GM21576 (cell line): ENCODE measurements at regions not wholly inside any gene's neighbourhood (a gene's known extent, or its start where the extent isn't known, plus 50 kb on each side); places are given as distances from the start of the nearest gene placed in this dataset.

Source experiments
- ATAC-seq: cut with Tn5 transposase; IDR thresholded peaks from one replicate; pipeline ENCODE4 v1.9.1; 2021; ENCODE audit warnings: mild to moderate bottlenecking, moderate library complexity; ENCODE audit not compliant: unreplicated experiment

DNA sequence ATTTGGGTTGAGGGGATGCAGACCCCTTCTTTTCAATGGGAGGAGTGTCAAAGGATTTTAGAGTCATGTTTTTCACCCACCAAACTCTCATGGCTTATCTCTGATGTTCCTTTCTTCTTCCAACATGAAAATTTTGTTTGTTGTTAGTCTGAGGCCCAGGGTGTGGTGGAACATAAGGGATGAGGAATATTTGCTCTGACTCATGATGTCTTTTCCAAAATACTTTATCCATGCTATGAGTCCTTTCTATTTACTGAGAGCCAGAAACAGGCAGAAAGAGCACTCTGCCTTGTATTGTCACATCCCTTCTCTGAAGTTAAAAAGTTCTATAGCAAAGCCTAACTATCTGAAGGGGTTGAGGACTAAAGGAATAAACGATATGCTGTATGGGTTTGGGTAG is 61.6 kb upstream of the GYPA start:
- no peak for ATAC-seq

DNA sequence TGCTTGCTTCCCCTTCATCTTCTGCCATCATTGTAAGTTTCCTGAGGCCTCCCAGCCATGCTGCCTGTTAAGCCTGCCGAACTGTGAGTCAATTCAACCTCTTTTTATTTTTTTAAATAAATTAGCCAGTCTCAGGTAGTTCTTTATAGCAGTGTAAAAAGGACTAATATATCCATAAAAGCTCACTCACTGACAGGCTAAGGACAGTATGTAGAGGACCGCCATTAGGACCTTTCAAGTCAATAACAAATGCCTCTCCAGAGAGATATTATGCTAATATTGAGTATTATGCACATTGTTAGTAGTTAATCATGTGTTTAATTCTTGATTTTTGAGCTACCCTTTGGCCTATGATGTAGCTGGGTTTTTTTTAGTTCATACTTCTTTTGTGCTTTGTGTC is 62.6 kb upstream of the GYPA start:
- no peak for ATAC-seq

DNA sequence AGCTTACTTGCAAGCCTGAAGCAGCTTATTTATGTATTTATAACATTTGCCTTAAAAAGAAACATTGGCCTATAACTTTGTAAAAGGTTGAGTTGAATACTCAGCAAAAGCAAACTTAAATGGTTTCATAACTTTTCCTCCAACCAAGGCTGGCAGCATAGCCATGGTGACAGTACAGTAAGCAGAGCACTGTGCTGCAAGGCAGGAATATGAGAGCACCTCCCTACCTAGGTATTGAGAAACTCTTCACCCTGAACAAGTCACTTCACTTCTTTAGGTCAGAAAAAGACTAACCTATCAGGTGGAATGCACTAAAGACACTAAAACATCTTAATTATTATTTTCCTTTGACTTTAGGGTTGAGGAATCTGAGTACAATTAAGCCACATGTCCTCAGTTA is 63.9 kb upstream of the GYPA start:
- no peak for ATAC-seq

DNA sequence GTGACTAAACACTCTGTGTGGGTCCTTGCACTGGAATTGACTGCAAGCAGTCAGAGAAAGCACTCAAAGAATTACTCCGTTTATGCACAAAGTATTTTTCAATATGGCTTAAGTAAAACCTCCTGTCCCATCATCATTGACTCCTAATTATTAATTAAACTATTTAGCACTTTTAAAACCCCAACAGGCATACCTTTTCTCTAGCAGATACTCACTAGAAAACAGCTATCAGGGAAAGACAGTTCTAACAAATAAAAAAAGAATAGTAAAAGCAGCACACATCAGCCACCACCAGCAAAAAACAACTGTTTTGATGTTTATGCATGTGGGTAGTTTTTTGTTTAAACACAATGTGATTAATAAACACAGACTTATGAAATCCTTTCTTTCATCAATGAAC is 66.2 kb upstream of the GYPA start:
- ATAC-seq: no peak

DNA sequence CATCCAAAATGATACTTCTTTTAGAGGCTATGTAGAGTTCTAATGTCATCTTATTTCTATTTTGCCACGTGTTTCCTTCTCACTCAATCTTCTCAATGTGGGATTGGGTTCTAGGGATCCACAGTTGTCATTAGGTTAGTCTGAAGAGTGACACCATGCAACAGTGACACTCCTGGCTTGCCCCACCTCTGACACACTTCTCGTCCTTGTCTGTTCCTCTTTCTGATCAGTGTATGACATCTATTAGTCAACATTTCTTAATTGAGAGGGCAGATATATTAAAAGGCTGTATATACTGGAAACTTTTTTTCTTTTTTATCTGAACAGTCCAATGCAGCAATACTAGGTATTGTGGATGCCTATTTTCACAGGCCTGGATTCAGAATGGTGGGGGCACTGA is 67.6 kb upstream of the GYPA start:
- ATAC-seq: no peak

DNA sequence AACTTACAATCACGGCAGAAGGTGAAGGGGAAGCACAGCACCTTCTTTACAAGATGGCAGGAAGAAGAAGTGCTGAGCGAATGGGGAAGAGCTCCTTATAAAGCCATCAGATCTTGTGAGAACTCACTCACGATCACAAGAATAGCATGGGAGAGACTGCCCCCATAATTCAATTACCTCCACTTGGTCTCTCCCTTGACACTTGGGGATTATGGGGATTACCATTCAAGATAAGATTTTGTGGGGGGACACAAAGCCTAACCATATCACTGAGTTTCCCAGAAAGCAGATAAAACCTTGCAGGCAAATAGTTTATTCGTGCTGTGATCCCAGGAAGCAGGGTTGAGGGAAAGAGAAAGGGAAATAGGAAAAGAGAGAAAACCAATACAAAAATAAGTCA is 69.0 kb upstream of the GYPA start:
- no peak for ATAC-seq

DNA sequence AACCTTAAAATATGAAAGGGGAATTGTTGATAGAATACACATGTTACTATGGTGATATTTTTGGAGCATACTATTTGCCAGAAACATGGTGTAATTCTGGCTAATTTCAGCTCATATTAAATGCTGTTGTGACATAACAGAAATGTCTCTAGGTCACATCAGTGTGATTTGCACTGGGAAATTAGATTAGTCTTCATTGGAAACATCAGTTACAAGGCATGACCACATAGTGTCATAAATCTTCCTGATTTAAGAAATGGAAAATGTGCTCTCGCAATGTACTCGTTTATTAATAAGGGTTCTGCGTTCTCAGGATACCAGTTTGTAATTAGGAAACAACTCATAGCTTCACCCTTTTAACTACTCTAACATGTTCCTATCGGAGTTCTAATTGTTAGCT is 72.9 kb upstream of the GYPA start:
- ATAC-seq: no peak

DNA sequence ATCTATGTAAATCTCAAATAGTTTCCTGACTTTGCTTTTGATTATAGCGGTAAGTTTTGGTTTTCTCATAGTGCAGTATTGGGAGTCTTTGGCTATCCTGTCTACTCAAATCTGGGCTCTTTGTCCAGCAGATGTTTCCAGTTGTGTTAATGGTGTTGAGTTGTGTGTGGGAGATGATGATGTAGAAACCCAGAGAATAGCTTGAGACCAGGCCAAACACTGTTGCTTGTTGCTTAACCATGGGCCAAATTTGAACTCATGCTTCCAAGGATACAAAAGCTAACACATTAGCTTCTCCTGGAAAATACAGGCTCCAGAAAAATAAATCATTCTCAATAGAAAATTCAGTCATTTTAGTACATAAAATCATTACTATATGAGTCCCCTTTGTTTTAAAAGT is 82.6 kb upstream of the GYPA start:
- ATAC-seq: no peak

DNA sequence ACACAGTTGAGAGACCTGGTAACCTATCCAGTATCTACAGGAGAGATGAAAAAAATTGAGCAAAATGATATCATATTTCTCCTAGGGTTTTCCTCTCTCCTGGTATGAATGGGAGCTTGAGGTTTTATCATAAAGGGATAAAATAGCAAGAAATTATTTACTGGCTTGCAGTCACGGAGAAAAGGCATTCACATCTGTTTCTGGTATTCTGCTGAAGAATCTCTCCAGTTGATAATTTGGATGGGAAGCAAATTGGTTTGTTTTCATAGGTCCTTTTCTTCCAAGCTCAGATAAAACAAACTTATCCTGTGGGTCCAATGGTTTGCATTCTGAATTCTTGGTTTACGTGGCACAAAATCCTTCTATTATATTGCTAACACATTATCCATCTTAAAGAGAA is 83.1 kb upstream of the GYPA start:
- ATAC-seq: no peak

DNA sequence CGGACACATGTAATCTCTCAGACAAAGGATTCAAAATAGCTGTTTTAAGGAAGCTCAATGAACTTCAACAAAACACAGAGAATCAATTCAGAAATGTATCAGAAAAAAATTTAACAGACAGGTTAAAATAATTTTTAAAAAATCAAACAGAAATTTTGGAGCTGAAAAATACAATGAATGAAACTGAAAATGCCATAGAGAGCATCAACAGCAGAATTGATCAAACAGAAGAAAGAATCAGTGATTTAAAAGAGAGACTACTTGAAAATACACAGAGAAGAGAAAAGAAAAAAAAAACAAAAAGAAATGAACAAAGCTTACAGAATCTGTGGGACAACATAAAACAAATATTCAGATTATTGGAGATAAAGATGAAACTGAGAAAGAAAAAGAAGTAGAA is 118.8 kb upstream of the GYPA start:
- ATAC-seq: no peak

DNA sequence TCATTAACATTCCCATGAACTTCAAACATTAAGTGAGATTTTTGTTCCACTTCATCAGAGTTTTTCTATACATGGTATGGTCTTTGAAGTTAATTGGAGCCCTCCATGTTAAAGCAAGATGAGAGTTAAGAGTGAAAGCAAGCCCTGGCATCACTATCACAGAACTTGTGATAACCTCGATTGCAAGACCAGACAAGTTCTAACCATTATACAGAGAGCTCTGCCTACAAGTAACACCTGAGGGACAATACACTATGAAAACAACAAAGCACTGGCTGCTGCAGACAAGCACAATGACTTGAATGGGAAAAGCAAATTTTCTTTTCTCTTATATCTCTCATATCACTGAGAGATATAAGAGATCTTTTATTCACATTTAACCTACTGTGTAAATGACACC is 126.6 kb upstream of the GYPA start:
- no peak for ATAC-seq

DNA sequence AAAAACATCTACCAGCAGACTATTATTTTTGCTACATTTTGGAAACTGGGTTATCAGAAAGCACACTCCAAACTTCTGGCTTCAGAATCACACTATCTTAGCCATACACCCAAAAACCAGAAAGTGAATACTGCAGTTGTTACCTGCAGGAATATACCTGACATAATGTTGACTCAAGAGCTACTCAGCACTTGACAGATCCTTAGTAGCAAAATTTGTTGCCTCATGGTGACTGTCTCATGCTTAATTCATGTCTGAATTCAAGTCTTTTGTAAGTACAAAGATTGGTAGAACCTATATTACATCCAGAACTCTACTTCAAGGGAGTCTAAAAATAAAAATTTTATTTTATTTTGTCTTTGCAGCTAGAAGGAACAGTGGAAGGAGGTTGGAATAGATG is 140.2 kb upstream of the GYPA start:
- ATAC-seq: no peak

DNA sequence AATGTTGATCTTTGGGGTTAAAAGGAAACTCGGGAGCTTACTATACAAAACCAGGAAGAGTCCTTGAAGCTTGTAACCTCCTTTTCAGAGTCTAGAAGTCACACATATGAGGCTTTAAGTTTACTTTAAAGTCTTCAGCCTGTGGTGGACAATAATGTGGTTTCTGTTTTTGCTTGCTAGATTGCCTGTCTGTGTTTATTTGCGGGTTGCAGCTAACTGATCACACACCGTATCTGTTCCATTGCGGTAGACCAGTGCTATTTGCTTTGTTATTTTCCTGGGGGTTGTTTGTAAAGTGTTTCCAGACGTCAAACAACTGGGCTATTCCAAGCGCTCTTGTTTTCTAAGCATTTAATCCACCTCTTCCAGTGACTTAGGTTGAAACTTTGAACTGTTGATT is 143.0 kb upstream of the GYPA start:
- no peak for ATAC-seq

DNA sequence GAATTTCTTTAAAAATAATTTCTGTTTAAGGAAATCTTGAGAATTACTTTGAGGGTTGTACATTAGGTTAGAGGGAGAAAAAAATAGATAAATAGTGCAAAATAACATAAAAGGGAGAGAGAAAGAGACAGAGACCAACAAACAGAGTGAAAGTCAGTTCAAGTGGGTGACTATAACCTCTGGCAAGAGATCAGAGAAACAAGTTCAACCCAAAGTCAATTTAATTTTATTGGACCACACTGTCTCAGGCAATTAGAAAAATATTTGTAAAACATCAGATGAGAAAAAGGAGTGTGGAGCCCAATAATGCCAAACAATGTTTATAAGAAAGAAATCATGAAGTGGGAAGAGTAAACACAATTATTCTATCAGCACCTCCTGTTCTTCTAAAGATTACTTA is 143.5 kb upstream of the GYPA start:
- ATAC-seq: no peak

DNA sequence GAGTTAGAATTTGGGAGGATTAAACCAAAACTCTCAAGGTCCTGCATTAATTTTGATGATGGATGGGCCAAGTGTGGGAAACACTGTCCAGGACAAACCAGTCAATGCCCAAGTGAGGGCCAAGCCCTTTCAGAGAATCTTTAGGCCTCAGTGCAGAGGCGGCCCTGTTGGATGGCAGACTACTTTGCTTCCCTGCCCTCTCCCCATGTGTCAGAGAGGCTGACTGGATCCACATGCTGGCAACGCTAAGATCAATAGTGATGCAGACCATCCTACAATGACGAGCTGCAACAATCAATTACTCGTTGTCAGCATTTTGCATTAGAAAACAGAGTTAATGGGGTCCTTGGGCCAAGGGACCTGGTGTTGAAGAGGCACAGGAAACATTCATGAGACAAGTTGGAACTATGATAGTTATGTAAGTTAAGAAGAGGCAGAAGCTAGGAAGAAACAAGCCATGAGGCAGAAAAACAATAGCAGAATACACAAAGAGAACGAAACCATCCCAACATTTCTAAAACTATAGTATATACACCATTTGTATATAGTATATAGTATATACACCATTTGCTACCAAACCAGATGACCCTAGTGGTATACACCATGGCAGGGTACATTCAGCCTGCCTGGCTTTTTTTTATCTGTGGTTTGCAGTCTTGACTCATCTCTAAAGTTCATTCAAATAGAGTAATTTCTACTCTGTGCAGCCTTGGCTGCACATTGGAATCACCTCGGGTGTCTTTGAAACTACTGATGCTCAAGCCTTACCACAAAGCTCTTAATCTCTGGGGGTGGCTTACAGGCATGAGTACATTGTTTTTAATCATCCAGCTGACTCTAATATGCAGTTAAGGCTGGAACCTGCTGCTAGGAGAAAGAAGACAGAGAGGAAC is 147.7 kb upstream of the GYPA start:
- peak; percentile 84 for ATAC-seq

DNA sequence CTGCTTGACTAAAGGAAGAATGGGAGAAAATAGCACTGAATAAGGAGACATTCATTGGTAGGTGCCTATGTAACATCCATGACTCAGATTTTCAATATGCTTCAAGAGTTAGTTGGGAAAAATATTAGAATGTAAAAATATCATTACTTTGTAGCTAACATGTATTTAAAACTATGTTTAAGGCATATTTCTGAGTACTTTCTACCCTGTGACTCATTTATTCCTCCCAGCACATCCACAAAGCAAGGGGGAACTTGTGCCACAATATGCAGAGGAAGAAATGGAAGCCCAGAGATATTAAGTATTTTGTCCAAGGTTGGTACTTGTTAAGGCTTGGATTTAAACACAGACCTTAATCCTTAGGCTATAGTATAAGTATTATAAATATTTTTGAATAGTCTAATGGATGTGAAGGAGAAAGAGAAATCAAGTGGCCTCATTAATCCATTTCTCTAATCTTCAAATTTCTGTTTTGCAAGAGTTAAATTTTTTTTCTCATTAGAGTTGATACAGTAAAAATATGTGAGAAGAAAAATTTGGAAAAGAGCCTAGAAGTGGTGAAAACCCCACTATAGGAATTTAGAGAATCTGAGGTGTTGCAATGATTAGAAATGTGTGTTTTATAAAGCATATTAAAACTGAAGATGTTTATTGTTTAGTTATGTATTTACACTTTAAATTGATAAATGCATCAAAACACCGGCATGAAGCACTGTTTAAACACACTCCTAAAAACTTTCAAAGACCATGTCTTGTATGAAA is 149.3 kb upstream of the GYPA start:
- ATAC-seq: no peak

DNA sequence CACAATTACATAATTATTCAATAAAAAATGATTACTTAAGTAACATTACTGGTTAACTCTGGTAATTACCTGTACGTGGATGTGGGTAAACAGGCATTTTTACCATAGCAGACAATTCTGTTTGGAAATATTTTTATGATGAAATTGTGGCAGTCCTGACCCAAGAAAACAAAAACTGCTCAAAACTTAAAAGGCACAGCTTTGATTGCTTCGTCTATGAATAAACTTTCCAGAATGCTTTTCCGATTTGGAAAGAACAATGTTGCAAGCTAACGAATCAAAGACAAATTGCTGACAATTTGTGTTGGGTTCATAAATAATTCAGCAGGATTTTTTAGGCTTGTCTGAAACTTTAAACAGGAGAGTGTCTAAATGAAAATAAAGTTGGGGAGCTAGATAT is 150.6 kb upstream of the GYPA start:
- no peak for ATAC-seq

DNA sequence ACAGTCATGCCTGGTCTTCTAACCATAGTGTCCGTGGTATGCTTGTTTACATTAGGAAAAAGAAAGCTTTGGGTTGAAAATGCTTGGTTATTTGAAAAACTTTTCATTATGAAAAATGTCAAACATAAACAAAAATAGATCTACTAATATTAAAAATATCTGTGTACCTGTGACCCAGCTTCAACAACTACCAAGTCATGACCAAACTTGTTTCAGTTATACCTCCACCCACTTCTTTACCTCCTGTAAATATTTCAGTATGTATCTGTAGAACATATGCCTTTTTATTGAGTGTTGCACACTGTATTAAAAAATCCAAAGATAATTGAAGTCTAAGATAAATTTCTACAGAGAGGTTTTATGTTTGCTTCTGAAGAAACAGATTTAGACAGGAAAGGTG is 153.7 kb upstream of the GYPA start:
- no peak for ATAC-seq

DNA sequence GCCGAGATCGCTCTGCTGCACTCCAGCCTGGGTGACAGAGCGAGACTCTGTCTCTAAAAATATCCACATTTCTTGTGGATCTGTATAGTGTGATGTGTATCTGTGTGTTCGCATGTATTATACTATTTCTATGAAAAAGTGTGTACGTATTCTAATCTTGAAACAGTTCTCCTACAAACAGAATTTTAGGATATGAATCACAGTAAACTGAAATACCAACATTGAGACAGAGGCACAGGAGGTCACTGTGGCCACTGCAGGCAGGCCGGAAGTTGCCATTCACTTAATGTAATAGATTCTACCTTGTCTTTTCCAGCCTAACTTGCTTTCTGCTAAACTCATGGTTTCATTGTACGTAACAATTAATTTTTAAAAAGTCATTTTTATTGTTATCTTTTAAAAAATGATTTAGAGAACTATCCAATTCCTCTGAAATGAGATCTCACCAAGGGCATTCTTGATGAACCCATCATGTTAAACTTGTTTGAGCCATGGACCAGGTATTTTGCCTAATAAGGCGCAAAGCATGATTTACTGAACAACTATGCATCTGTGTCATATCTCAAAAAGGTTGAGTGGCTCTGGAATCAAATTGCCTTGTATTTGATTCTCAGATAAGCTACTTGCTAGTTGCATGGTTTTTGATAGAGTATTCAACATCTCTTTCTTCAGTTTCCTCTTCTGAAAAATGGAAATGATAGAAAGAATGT is 154.9 kb upstream of the GYPA start:
- ATAC-seq: no peak

DNA sequence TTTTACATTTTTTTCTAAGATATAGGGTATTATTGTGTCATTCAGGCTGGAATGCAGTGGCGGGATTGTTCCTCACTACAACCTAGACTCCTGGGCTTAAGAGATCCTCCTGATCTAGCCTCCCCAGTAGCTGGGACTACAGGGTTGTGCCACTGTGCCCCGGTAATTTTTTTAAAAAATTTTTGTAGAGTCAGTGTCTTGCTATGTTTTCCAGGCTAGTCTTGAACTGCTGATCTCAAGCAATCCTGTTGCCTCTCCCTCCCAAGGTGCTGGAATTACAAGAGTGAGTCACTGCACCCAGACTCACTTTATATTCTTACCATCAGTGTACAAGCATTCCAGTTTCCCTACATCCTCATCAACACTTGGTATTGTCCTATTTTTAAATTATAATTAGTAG is 156.4 kb upstream of the GYPA start:
- no peak for ATAC-seq

DNA sequence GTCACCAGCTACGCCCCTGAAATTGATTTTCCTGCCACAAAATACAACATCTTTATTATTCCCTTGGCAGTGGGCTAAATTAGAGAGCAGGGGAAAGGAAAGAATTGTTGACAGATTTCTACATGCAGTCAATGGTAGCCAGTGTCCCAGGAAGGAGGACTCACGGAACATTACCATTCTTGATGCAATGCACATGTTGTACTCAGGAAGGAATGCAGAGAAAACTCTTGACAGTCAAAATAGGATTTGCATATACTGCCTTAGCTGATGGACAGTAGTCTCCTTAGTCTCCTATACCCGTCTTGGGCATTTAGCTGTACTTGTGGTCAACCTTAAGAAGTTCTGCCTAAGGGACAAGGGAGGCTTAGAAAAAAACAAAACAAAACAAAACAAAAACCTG is 158.0 kb upstream of the GYPA start:
- ATAC-seq: no peak

DNA sequence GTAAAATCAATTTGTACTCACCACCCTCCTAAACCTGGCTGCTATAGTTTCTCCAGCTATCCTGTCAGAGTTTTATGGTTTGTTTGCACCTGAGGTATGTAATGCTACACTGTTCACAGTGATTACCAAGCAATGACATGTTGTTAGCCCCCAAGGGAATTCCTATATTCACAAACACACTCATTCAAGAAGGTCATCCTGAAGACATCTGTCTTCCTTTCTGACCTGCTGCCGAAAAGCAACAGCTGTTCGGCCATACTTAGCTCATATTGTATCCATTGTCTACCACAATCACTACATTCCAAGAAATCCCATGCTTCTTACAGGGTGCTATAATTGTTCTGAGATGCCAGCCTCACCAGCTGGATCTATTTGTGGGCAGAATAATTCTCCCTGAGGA is 160.1 kb upstream of the GYPA start:
- no peak for ATAC-seq
